Activated CD4-positive, alpha-beta T cell treated with anti-CD3 and anti-CD28 coated beads for 24 hours (primary cell): ENCODE measurements at regions not wholly inside any gene's neighbourhood (a gene's known extent, or its start where the extent isn't known, plus 50 kb on each side); places are given as distances from the start of the nearest gene placed in this dataset.

Source experiments
- DNase-seq, 2 donors: peaks; one replicate each; pipeline ENCODE4 v3.0.0-alpha.2; 2020; ENCODE audit warnings: low read depth in 2 of 2

- DNase-seq = no peak
Measured at GRCh38 chr10:131848741-131849590, 51.8 kb upstream of the PPP2R2D start.

GRCh38 chr10:131849591-131850382, 51.0 kb upstream of the PPP2R2D start:
- no peak for DNase-seq

- DNase-seq = no peak
Measured at GRCh38 chr10:131850383-131850870, 50.4 kb upstream of the PPP2R2D start.
